ENCODE measurements at regions not wholly inside any gene's neighbourhood (a gene's known extent, or its start where the extent isn't known, plus 50 kb on each side); places are given as distances from the start of the nearest gene placed in this dataset.

DNA sequence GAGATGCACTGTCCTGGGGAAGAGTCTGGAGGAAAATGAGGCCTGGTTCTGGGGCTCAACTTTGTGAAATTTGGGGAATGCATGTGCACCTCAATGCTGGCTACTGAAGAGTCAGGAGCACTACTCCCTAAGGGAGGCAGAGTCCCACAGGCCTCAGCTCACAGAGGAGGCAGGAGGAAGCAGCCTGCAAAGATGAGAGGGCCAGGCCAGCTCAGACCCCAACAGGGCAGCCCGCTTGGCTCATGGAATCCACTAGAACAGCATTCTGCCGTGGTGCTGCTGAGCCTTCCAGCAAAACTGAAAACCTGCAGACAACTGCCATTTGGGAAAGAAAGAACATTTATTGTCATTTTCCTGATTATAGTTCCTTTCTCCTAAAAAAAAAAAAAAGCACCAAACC, 300.5 kb downstream of the CTTN start:
- no peak for DNase-seq
- Histone ChIP-seq H3K4me3 (no peak overlapping the region), H3K27ac (no peak overlapping the region), H3K9me3 (no peaks in the 10 kb centered on the region), H3K27me3 (no peaks in the 10 kb centered on the region), H3K4me1 (no peaks in the 10 kb centered on the region), H3K36me3 (no peaks in the 10 kb centered on the region)
- WGBS (ENCODE audit: insufficient coverage, low coverage, low lambda C conversion rate, missing lambda C conversion rate) = 22% methylated on average over 1 of the region's 2 CpGs
- ATAC-seq = no peak
- intact Hi-C loops (cut with DNase I) = no loop called here
- no peak for TF ChIP-seq POLR2A (IDR thresholded peaks at IDR 0.05)
- TF ChIP-seq, protein P1, sequence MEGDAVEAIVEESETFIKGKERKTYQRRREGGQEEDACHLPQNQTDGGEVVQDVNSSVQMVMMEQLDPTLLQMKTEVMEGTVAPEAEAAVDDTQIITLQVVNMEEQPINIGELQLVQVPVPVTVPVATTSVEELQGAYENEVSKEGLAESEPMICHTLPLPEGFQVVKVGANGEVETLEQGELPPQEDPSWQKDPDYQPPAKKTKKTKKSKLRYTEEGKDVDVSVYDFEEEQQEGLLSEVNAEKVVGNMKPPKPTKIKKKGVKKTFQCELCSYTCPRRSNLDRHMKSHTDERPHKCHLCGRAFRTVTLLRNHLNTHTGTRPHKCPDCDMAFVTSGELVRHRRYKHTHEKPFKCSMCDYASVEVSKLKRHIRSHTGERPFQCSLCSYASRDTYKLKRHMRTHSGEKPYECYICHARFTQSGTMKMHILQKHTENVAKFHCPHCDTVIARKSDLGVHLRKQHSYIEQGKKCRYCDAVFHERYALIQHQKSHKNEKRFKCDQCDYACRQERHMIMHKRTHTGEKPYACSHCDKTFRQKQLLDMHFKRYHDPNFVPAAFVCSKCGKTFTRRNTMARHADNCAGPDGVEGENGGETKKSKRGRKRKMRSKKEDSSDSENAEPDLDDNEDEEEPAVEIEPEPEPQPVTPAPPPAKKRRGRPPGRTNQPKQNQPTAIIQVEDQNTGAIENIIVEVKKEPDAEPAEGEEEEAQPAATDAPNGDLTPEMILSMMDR (IDR thresholded peaks at IDR 0.05) = no peak

DNA sequence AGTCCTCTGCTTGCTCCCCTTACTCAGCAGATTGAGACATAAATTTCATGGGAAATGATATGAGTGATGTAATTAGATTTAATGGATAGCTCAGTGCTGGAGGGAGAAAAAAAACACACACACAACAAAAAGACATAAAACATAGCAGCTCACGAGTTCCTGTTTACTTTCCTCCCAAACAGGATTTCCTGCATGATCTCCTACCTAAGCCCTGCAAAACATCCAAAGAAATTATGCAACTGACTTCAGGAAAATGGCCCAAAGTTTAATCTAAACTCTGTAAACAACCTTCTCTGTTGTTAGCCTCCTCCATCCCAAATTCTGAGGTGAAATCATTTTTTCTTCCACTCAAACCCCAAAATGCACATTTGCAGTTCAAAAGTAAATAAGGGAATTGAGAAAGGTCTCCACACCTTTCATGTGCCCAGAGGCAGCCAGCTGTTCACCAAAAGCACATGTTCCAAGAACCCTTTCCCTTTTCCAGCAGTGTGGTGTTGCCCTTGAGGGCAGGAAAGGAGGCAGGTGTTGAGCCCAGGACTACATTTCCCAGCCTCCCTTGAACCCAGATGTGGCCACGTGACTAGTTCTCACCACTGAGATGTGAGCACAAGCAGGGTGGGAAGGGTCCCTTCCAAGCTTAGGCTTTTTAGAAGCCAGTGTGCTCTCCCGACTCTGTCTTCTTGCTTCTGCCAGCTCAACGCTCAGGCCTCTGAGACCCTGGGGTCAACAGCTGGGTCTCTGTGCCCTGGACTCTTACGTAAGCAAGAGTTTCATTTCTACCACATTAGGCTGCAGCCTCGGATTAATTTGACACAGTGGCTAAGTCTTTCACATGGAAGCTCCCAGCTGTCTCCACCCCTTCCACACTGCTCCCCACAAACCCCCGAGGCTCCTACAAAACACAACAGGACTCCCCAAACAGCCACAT, 301.2 kb downstream of the CTTN start:
- ATAC-seq (peak; percentile 36 to 59 (median 46)), DNase-seq (no peak)
- H3K4me3 ChIP-seq = no peak overlapping the region
- no peak for TF ChIP-seq POLR2A (IDR thresholded peaks at IDR 0.05)
- TF ChIP-seq, protein P1 (IDR thresholded peaks at IDR 0.05) = no peak
- no peaks in the 10 kb centered on the region for H3K36me3 ChIP-seq
- H3K27ac ChIP-seq = peak overlapping the region in 1 of 3 donors; percentile 25
- H3K27me3 ChIP-seq = no peaks in the 10 kb centered on the region
- intact Hi-C loops (cut with DNase I) = no loop called here
- H3K4me1 ChIP-seq = no peaks in the 10 kb centered on the region
- WGBS (ENCODE audit: insufficient coverage, low coverage, low lambda C conversion rate, missing lambda C conversion rate) = 42% methylated on average over 4 of the region's 7 CpGs
- no peaks in the 10 kb centered on the region for H3K9me3 ChIP-seq

DNA sequence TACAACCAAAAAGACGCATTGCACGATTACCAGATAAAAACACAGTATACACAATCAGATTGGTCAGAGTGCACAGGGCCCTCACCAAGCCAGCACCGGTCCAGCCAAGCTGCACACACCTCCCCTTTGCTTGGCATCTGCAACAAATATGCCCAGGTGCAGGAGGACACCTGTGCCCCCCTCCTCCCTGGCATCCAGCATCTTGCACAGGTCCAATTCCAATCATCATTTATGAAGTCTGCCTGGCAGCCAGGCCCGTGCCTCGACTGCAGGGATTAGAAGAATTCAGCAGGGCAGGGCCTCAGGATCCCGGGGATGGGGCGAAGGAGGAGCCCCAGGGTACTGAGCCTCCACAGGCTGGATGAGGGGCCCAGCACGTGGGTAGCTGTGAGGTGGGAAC, 302.1 kb downstream of the CTTN start:
- H3K27me3 ChIP-seq = no peaks in the 10 kb centered on the region
- 85% methylated on average over 7 of the region's 8 CpGs for WGBS (ENCODE audit: insufficient coverage, low coverage, low lambda C conversion rate, missing lambda C conversion rate)
- DNase-seq (no peak), ATAC-seq (no peak)
- intact Hi-C loops (cut with DNase I) = no loop called here
- no peaks in the 10 kb centered on the region for H3K4me1 ChIP-seq
- H3K9me3 ChIP-seq = no peaks in the 10 kb centered on the region
- no peaks in the 10 kb centered on the region for H3K36me3 ChIP-seq
- TF ChIP-seq, protein P1 (IDR thresholded peaks at IDR 0.05) = no peak
- TF ChIP-seq POLR2A (IDR thresholded peaks at IDR 0.05) = no peak
- no peak overlapping the region for H3K27ac ChIP-seq
- no peak overlapping the region for H3K4me3 ChIP-seq

DNA sequence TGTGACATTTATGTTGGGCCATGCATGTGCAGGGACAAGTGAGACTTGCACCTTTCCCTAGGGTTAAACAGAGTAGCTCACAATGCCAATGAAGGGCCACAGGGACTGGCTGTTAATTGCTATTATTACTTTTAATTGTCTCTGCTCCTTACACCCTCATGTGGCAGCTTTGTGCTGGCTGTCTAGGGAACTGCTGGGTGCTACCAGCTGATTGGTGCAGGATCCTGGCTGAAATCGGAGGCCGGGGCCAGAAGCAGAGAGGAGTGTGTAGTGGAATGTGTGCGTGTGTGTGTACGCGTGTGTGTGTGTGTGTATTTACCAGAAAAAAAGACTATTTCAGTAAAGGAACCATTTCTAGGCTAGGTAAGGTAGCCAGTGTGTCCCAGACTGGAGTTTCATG, 302.5 kb downstream of the CTTN start:
- H3K36me3 ChIP-seq = no peaks in the 10 kb centered on the region
- no peaks in the 10 kb centered on the region for H3K9me3 ChIP-seq
- DNase-seq (no peak), ATAC-seq (no peak)
- H3K27ac ChIP-seq = no peak overlapping the region
- WGBS (ENCODE audit: insufficient coverage, low coverage, low lambda C conversion rate, missing lambda C conversion rate) = 79% methylated on average over 5 of the region's 5 CpGs
- H3K4me3 ChIP-seq = no peak overlapping the region
- no peaks in the 10 kb centered on the region for H3K27me3 ChIP-seq
- no peak for TF ChIP-seq POLR2A (IDR thresholded peaks at IDR 0.05)
- TF ChIP-seq, protein P1 (IDR thresholded peaks at IDR 0.05) = no peak
- H3K4me1 ChIP-seq = no peaks in the 10 kb centered on the region
- intact Hi-C loops (cut with DNase I) = no loop called here
